COLO668 (cell line): ENCODE measurements at regions not wholly inside any gene's neighbourhood (a gene's known extent, or its start where the extent isn't known, plus 50 kb on each side); places are given as distances from the start of the nearest gene placed in this dataset.

ENCODE experiments used
- DNase-seq: peaks from one replicate; lab custom pipeline; 2025; ENCODE audit not compliant: unreplicated experiment; lab: John Stamatoyannopoulos, UW

GRCh38 chr2:22784566-22784965 is 600.4 kb upstream of the KLHL29 start:
- no peak for DNase-seq

GRCh38 chr2:22786817-22787216 is 598.2 kb upstream of the KLHL29 start:
- DNase-seq: no peak

GRCh38 chr2:22787745-22788144 is 597.2 kb upstream of the KLHL29 start:
- no peak for DNase-seq

GRCh38 chr2:22788749-22789327 is 596.1 kb upstream of the KLHL29 start:
- no peak for DNase-seq

- DNase-seq: no peak
Measured at GRCh38 chr2:22795287-22795866, 589.6 kb upstream of the KLHL29 start.

GRCh38 chr2:22798386-22798785 is 586.6 kb upstream of the KLHL29 start:
- DNase-seq: no peak

- no peak for DNase-seq
Measured at GRCh38 chr2:22800412-22800811, 584.6 kb upstream of the KLHL29 start.

- no peak for DNase-seq
Measured at GRCh38 chr2:22801071-22801470, 583.9 kb upstream of the KLHL29 start.

GRCh38 chr2:22801970-22802369 is 583.0 kb upstream of the KLHL29 start:
- DNase-seq: no peak

GRCh38 chr2:22807872-22808271 is 577.1 kb upstream of the KLHL29 start:
- DNase-seq: no peak

GRCh38 chr2:22810602-22811001 is 574.4 kb upstream of the KLHL29 start:
- DNase-seq: no peak

GRCh38 chr2:22812065-22812680 is 572.8 kb upstream of the KLHL29 start:
- no peak for DNase-seq

- DNase-seq: no peak
Measured at GRCh38 chr2:22817197-22817596, 567.8 kb upstream of the KLHL29 start.

GRCh38 chr2:22821458-22821857 is 563.5 kb upstream of the KLHL29 start:
- DNase-seq: no peak

- DNase-seq: no peak
Measured at GRCh38 chr2:22822835-22823234, 562.1 kb upstream of the KLHL29 start.

GRCh38 chr2:22824618-22825017 is 560.4 kb upstream of the KLHL29 start:
- no peak for DNase-seq

- no peak for DNase-seq
Measured at GRCh38 chr2:22826703-22827102, 558.3 kb upstream of the KLHL29 start.

- DNase-seq: no peak
Measured at GRCh38 chr2:22829791-22830190, 555.2 kb upstream of the KLHL29 start.

- no peak for DNase-seq
Measured at GRCh38 chr2:22832196-22832595, 552.8 kb upstream of the KLHL29 start.

GRCh38 chr2:22838461-22838860 is 546.5 kb upstream of the KLHL29 start:
- DNase-seq: no peak

GRCh38 chr2:22842205-22842869 is 542.6 kb upstream of the KLHL29 start:
- no peak for DNase-seq

GRCh38 chr2:22843919-22844537 is 541.0 kb upstream of the KLHL29 start:
- no peak for DNase-seq
